C4-2B (cell line): ENCODE measurements at regions not wholly inside any gene's neighbourhood (a gene's known extent, or its start where the extent isn't known, plus 50 kb on each side); places are given as distances from the start of the nearest gene placed in this dataset.

Experiments used
- H3K27ac ChIP-seq: fragments of 450-650 bp; 2 replicates; pipeline ENCODE4 v1.5.1; 2017
- ZFX ChIP-seq: fragments of 450-650 bp; IDR thresholded peaks from 2 replicates; pipeline ENCODE4 v1.6.1; 2017
- TF ChIP-seq, protein P1 (sequence below): fragments of 450-650 bp; conservative IDR thresholded peaks from 2 replicates; pipeline ENCODE4 v1.5.1; 2017; ENCODE audit warnings: mild to moderate bottlenecking

DNA sequence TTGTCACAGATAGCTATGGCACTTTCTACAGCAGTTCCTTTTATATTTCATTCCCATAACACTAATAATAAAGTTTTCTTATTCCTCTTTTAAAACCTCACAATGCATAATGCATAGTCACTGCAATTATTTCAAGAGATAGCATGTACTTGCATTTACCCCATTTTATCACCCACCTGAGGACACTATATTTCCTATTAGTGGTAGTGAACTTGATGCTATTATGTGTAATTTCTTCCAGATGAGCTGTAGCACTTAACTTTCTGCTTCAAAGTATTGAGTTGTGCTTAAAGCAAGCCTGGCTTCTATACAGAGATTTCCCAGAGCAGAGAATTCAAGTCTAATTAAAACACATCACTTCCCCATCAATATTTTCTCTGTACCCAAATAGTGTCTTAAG is 461.1 kb downstream of the HTR7 start:
- H3K27ac ChIP-seq: no peak overlapping the region
- TF ChIP-seq, protein P1, sequence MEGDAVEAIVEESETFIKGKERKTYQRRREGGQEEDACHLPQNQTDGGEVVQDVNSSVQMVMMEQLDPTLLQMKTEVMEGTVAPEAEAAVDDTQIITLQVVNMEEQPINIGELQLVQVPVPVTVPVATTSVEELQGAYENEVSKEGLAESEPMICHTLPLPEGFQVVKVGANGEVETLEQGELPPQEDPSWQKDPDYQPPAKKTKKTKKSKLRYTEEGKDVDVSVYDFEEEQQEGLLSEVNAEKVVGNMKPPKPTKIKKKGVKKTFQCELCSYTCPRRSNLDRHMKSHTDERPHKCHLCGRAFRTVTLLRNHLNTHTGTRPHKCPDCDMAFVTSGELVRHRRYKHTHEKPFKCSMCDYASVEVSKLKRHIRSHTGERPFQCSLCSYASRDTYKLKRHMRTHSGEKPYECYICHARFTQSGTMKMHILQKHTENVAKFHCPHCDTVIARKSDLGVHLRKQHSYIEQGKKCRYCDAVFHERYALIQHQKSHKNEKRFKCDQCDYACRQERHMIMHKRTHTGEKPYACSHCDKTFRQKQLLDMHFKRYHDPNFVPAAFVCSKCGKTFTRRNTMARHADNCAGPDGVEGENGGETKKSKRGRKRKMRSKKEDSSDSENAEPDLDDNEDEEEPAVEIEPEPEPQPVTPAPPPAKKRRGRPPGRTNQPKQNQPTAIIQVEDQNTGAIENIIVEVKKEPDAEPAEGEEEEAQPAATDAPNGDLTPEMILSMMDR: no peak
- no peak for TF ChIP-seq ZFX

DNA sequence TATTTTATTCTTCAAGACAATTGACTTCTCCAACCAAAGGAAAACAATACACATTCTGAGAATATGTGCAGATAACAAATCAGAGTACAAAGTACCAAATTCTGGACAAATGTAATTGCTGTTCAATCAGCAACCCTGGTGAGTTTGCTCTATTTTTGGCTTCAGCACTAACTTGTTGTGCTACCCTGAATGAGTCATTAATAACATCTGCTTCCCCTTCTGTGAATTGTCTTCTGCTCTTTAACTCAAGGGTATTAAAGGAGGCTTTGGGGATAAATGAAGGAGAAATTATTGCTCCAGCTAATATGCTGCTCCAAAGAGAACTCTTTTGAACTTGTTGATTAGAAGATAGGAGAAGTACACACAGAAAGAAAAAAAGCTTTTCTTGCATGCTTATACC is 459.3 kb downstream of the HTR7 start:
- no peak for TF ChIP-seq ZFX
- TF ChIP-seq, protein P1: no peak
- no peak overlapping the region for H3K27ac ChIP-seq

DNA sequence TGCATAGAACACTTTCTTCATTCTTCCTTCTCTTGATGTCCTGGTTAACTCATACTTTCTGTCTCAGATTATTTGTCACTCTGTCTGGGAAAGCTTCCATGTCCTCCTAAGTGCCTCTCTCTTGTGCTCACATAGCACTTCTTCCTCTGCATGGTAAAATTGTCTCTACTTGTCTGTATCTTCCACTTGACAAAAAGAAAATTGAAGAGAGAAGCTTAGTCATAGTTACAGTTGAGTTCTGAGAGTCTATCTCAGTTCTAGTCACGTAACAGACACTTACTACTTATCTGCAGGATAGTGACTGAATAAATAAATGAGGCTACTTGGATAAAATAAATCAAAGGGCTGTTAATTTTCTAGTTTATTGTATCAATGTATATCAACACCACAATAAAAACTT is 458.1 kb downstream of the HTR7 start:
- TF ChIP-seq, protein P1: no peak
- no peak for TF ChIP-seq ZFX
- no peak overlapping the region for H3K27ac ChIP-seq

DNA sequence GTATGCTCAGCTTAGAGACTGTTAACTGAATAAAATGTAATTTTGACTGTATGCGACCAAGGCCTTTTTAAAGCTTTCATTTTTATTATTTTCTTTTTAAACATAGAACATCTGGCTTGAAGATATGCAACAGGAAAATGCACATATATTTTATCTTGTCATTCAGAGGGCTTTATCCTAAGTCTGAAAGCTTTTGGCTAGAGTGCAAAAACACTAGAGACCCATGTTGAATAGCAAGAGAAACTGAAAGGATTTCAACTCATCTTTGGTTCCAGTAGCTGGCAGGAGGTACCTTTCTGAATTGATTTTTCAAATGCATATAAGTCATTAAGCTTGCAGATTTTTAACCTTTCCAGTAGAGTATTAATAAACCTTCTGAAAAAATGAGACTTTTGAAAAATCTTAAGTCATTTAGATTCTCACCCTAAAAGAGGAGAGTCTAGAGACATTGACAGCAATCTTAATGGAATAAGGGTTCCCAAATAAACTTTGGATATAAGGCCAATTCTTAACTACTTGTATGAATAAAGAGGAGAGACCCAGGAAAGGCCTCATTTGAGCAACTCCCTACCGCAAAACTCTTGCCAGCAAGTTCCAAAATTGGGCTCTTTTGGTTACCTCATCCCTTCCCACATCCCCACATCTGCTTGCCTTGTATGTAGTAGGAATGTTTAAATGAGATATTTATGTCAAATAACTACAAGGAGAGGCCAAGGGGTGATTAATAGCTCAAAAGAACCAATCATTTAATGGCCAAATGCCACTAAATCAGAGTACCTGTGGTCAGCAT is 454.4 kb downstream of the HTR7 start:
- TF ChIP-seq, protein P1: no peak
- H3K27ac ChIP-seq: no peak overlapping the region

DNA sequence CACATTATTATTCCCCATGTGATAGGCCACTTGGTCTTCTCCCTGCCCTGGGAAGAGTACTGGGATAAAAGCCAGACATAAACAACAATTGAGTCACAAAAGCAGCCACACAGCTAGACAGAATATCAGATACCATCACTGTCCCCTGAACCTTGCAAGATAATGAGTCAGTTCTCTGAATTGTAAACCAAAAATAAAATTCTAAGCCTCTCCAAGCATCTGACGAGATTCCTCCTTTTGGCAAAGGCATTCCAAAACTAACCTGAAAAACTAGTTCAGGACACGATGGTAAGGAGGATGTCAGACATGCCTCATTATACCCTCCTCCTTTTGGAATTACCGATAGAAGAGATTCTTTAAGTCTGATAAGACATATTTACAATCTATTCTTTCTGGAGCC is 450.7 kb downstream of the HTR7 start:
- H3K27ac ChIP-seq: no peak overlapping the region
- TF ChIP-seq ZFX: no peak
- TF ChIP-seq, protein P1: no peak

DNA sequence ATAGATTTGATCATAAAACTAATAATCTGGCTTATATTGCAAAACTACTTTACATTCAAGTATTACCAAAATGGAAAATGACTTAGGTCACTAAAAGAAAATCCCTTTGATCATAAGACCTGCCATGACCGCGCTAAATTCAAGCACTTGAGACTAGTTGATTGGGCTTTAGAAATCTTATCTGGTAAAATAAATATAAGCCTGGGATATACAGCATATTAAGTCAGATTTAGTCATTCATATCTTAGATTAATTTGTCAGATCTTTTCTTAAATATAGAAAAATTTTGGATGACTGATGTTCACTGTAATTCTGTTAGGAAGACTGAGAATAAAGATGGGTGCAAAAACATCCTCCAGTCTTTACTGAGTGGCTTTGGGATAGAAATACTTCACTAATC is 450.0 kb downstream of the HTR7 start:
- H3K27ac ChIP-seq: no peak overlapping the region
- TF ChIP-seq, protein P1: no peak
- TF ChIP-seq ZFX: no peak

DNA sequence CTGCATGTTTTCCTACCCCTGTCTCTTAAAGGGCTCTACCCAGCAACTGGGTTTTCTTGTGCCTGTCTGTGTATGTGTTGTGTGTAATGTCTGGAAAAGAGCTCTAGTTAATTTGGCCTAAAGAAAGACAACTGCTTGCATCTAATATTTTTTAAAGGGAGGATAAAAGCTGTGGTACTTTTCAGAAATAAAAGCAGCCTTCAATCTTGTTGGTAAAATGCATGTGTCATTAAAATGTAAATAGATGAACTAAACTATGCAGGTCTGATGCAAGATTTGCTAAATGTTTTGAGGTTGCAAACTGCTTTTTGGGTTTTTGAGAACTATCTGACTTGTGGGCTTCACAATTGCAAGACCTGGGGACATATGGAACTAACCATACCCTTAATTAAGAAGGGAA is 445.3 kb downstream of the HTR7 start:
- H3K27ac ChIP-seq: no peak overlapping the region
- TF ChIP-seq, protein P1: no peak
- TF ChIP-seq ZFX: no peak
